A549 (cell line): ENCODE measurements at regions not wholly inside any gene's neighbourhood (a gene's known extent, or its start where the extent isn't known, plus 50 kb on each side); places are given as distances from the start of the nearest gene placed in this dataset.
"Not testable (repeated sequence)": the region's sequence is repeated elsewhere in the genome, so short reads cannot be mapped to it uniquely, and the experiment has no call there.

Experiments
- ATAC-seq, 2 experiments: fragments of 200-7000 bp in 1 of 2; fragments of >200 bp in 1 of 2; cut with Nextera tagmentation in 1 of 2; cut with Tn5 transposase in 1 of 2; 3 replicates each; pipeline versions ENCODE4 v1.8.0 to v1.9.1; 2018 to 2020; ENCODE audit warnings: mild to moderate bottlenecking in 1 of 2, moderate library complexity in 1 of 2
- CTCF ChIA-PET: fragments of 300-600 bp; sonication (Branson Sonifier 250); formaldehyde crosslinking; extraction: SDS; loops from one replicate; lab custom pipeline; 2021; ENCODE audit warnings: antibody characterized with exemption, inconsistent platforms; lab: Yijun Ruan, JAX
- POLR2A ChIA-PET: fragments of 350-600 bp; formaldehyde crosslinking; extraction: SDS; loops from one replicate; lab custom pipeline; 2021; ENCODE audit warnings: antibody characterized with exemption, inconsistent platforms; lab: Yijun Ruan, JAX
- DNase-seq, 2 experiments: peaks; one replicate each; pipeline versions ENCODE4 v3.0.0 to v3.0.0-alpha.2; 2011 to 2016; ENCODE audit warnings: low read depth in 1 of 2, low spot score in 1 of 2
- FAIRE-seq: peaks from 2 replicates; lab custom pipeline; 2011; peaks lifted over from hg19 to GRCh38; lab: Jason Lieb, UNC
- H3K27ac ChIP-seq, 2 experiments: fragments of >200 bp; sonication (Bioruptor Twin); formaldehyde crosslinking; 3 replicates each; pipeline ENCODE4 v1.5.1; 2016 to 2017
- H3K4me1 ChIP-seq: fragments of >200 bp; sonication (Bioruptor Twin); formaldehyde crosslinking; 3 replicates; pipeline ENCODE4 v1.6.1; 2016
- H3K4me2 ChIP-seq: fragments of >200 bp; sonication (Bioruptor Twin); formaldehyde crosslinking; 3 replicates; pipeline ENCODE4 v1.6.1; 2016
- H3K4me3 ChIP-seq: fragments of >200 bp; sonication (Bioruptor Twin); formaldehyde crosslinking; 3 replicates; pipeline ENCODE4 v1.5.1; 2016
- H3K9me3 ChIP-seq: fragments of >200 bp; sonication (Bioruptor Twin); formaldehyde crosslinking; 3 replicates; pipeline ENCODE4 v1.6.1; 2016
- CTCF ChIP-seq: fragments of >200 bp; sonication (Bioruptor Twin); formaldehyde crosslinking; IDR thresholded peaks from 3 replicates; pipeline ENCODE4 v1.5.1; 2016
- E2F6 ChIP-seq: IDR thresholded peaks from 2 replicates; pipeline ENCODE4 v1.6.1; 2012; ENCODE audit warnings: low read depth, borderline replicate concordance
- ELK1 ChIP-seq: fragments of 150-350 bp; IDR thresholded peaks from 2 replicates; pipeline ENCODE4 v1.6.1; 2014; ENCODE audit warnings: low read depth, mild to moderate bottlenecking, low read length
- EP300 ChIP-seq, 2 experiments: fragments of >200 bp; sonication (Bioruptor Twin); formaldehyde crosslinking; IDR thresholded peaks; 2 replicates in 1 of 2; 3 replicates in 1 of 2; pipeline ENCODE4 v1.6.1; 2016 to 2017
- FOSB ChIP-seq: fragments of 250-450 bp; sonication (Bioruptor Pico); IDR thresholded peaks from 2 replicates; pipeline ENCODE4 v1.5.0; 2020; ENCODE audit warnings: mild to moderate bottlenecking, moderate library complexity
- GATA3 ChIP-seq: IDR thresholded peaks from 2 replicates; pipeline ENCODE4 v1.6.1; 2012; ENCODE audit warnings: borderline replicate concordance
- HEYL ChIP-seq: fragments of 250-450 bp; sonication (Bioruptor Pico); IDR thresholded peaks from 2 replicates; pipeline ENCODE4 v1.8.0; 2021; ENCODE audit warnings: mild to moderate bottlenecking, moderate library complexity
- KDM1A ChIP-seq: fragments of 200-600 bp; sonication (generic); IDR thresholded peaks from 2 replicates; pipeline ENCODE4 v1.6.1; 2016; ENCODE audit warnings: low read depth, mild to moderate bottlenecking
- KDM5A ChIP-seq: fragments of 200-600 bp; sonication (generic); IDR thresholded peaks from 2 replicates; pipeline ENCODE4 v1.6.1; 2016; ENCODE audit warnings: antibody characterized with exemption, mild to moderate bottlenecking
- MAFK ChIP-seq: fragments of 450-650 bp; IDR thresholded peaks from 2 replicates; pipeline ENCODE4 v1.6.1; 2014; ENCODE audit not compliant: partially characterized antibody
- PHF8 ChIP-seq: fragments of 200-600 bp; sonication (generic); IDR thresholded peaks from 2 replicates; pipeline ENCODE4 v1.6.1; 2016; ENCODE audit warnings: low read depth, mild to moderate bottlenecking, antibody characterized with exemption, moderate library complexity, borderline replicate concordance
- POLR2A ChIP-seq: IDR thresholded peaks from 2 replicates; pipeline ENCODE4 v1.6.1; 2012; ENCODE audit warnings: mild to moderate bottlenecking, low read length
- POLR2AphosphoS2 ChIP-seq: conservative IDR thresholded peaks from 2 replicates; pipeline ENCODE4 v1.6.1; 2012; ENCODE audit warnings: low read length, improper control_type of control experiment, inconsistent platforms
- ZFP36 ChIP-seq: fragments of 450-650 bp; IDR thresholded peaks from 2 replicates; pipeline ENCODE4 v1.6.1; 2014; ENCODE audit warnings: borderline replicate concordance; ENCODE audit not compliant: partially characterized antibody
- ZNF302 ChIP-seq: fragments of 250-450 bp; sonication (Bioruptor Pico); IDR thresholded peaks from 2 replicates; pipeline ENCODE4 v1.9.0; 2021; ENCODE audit warnings: inconsistent platforms, mild to moderate bottlenecking, moderate library complexity
- WGBS: methylation state at CpG from one replicate; pipeline ENCODE4 v1.1.6; 2017; ENCODE audit errors: missing lambda C conversion rate; 5-methylcytosine and 5-hydroxymethylcytosine counted together

- FAIRE-seq, H3K27ac ChIP-seq, ATAC-seq, CTCF ChIA-PET, H3K9me3 ChIP-seq, H3K4me3 ChIP-seq, POLR2A ChIA-PET, H3K4me2 ChIP-seq, DNase-seq, H3K4me1 ChIP-seq: not testable (repeated sequence)
These were observed 435.2 kb downstream of the ZNF479 start for GRCh38 chr7:56697058-56697457.

GRCh38 chr7:56686276-56686859, 445.9 kb downstream of the ZNF479 start:
- TF ChIP-seq ZNF302 (CRISPR knock-in tag) (no peak), FOSB (no peak)
- DNase-seq, result no peak
- Histone ChIP-seq H3K27ac (no peak overlapping the region), H3K4me3 (no peak overlapping the region), H3K4me2 (no peak overlapping the region), H3K4me1 (no peaks in the 10 kb centered on the region), H3K9me3 (peaks cover 25% of the 10 kb centered on the region)
- ChIA-PET CTCF (no interaction called here), POLR2A (no interaction called here)
- no peak for ATAC-seq
- no peak for FAIRE-seq
- 34% methylated on average over 5 of the region's 5 CpGs for WGBS

- POLR2A ChIA-PET, result no interaction called here
- no peaks in the 10 kb centered on the region for H3K4me1 ChIP-seq
- no peak for FAIRE-seq
- CTCF ChIA-PET, result no interaction called here
- WGBS, result 13% methylated on average over 6 of the region's 6 CpGs
- no peak overlapping the region for H3K4me2 ChIP-seq
- H3K9me3 ChIP-seq, result peaks cover 47% of the 10 kb centered on the region
- no peak for DNase-seq
- TF ChIP-seq ZFP36, result no peak
- no peak for TF ChIP-seq KDM1A
- no peak for TF ChIP-seq HEYL (CRISPR knock-in tag)
- no peak for TF ChIP-seq CTCF
- no peak for TF ChIP-seq GATA3
- TF ChIP-seq ELK1, result no peak
- no peak for TF ChIP-seq PHF8
- TF ChIP-seq E2F6, result no peak
- TF ChIP-seq EP300 (IDR thresholded peaks at IDR 0.05), result no peak
- TF ChIP-seq POLR2AphosphoS2, result no peak
- TF ChIP-seq POLR2A, result no peak
- TF ChIP-seq MAFK, result no peak
- TF ChIP-seq, all 56 proteins: peak for 0
- H3K27ac ChIP-seq, result no peak overlapping the region
- ATAC-seq, result no peak
- no peak overlapping the region for H3K4me3 ChIP-seq
These were observed 493.0 kb downstream of the ZNF479 start for GRCh38 chr7:56639173-56639746.

GRCh38 chr7:56609852-56610355, 493.7 kb upstream of the NUPR2 start:
- ChIA-PET POLR2A (no interaction called here), CTCF (no interaction called here)
- 8% methylated on average over 2 of the region's 2 CpGs for WGBS
- H3K4me1 ChIP-seq, result no peaks in the 10 kb centered on the region
- no peak overlapping the region for H3K4me3 ChIP-seq
- TF ChIP-seq EP300 (IDR thresholded peaks at IDR 0.05) (no peak), MAFK (peak; percentile 42), KDM5A (no peak)
- no peak for ATAC-seq
- H3K9me3 ChIP-seq, result peaks cover 20% of the 10 kb centered on the region; the same call in 1 of the 3 replicates
- DNase-seq, result no peak
- no peak overlapping the region for H3K4me2 ChIP-seq
- no peak for FAIRE-seq
- H3K27ac ChIP-seq, result no peak overlapping the region
